H7 (cell line): ENCODE measurements at regions not wholly inside any gene's neighbourhood (a gene's known extent, or its start where the extent isn't known, plus 50 kb on each side); places are given as distances from the start of the nearest gene placed in this dataset.
A peak's percentile ranks its signal among the peaks of the same experiment; 100 is the strongest.

ENCODE experiments used
- DNase-seq: peaks from one replicate; pipeline ENCODE4 v3.0.0; 2012
- H3K27me3 ChIP-seq: 2 replicates; pipeline ENCODE4 v1.6.0; 2011; ENCODE audit warnings: mild to moderate bottlenecking, low read length; ENCODE audit not compliant: control insufficient read depth, insufficient read depth
- H3K36me3 ChIP-seq: replicated peaks from 2 replicates; pipeline ENCODE4 v1.5.1; 2011; ENCODE audit warnings: low read length; ENCODE audit not compliant: control insufficient read depth, insufficient read depth
- H3K4me3 ChIP-seq: 2 replicates; pipeline ENCODE4 v1.5.1; 2011; ENCODE audit warnings: low read depth, mild to moderate bottlenecking, control low read depth, low read length, moderate library complexity; ENCODE audit not compliant: insufficient read depth

DNA sequence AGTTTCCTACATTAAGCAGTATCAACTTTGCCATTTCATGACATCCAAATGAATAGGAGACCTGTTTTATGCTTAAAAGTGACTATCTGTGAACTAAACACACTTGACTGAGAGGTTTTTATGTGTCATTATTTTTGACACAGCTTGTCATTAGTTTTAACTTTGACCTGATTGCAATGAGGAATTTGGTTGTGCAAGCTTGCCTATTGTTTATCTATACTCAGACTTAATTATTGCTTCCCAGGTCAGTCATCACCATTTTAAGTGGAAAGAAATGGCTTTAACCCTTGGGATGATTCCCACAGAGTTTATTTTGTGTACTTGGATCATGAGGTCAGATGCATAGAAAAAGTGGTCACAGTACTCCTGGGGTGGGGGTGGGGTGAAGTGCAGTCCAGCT is 171.0 kb upstream of the PRICKLE1 start:
- Histone ChIP-seq H3K4me3 (no peak overlapping the region), H3K36me3 (no peaks in the 10 kb centered on the region), H3K27me3 (no peaks in the 10 kb centered on the region)
- no peak for DNase-seq

DNA sequence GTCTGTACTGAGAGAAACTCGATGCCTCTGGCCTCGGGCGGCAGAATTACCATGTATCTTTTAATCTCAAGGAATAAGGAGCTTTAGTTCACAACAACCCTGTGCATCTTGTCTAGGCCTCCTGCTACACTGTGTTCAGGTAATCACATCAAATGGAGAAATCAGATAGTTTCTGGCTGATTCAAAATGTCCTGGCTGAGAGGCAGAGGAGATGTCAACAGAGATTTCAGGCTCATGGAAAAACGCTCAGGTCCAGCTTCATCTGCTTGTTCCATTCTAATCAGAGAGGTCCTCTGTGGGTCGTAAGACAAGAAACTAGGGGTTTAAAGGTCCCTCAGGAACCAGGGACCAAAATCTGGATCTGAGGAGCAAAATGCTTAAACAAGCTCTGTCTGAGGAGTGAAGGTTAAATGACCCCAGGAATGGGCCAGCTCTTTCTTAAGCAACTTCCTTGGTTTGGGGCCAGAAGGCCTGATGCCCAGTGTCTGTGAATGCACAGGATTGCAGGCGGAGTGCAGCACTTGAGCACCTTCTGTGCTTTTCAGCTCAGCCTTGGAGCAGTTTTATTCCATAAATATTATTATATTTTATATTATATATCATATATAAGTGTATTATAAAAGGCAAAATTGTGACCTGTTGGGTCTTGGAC is 170.2 kb upstream of the PRICKLE1 start:
- H3K36me3 ChIP-seq = no peaks in the 10 kb centered on the region
- H3K27me3 ChIP-seq = no peaks in the 10 kb centered on the region
- DNase-seq = no peak
- H3K4me3 ChIP-seq = no peak overlapping the region

DNA sequence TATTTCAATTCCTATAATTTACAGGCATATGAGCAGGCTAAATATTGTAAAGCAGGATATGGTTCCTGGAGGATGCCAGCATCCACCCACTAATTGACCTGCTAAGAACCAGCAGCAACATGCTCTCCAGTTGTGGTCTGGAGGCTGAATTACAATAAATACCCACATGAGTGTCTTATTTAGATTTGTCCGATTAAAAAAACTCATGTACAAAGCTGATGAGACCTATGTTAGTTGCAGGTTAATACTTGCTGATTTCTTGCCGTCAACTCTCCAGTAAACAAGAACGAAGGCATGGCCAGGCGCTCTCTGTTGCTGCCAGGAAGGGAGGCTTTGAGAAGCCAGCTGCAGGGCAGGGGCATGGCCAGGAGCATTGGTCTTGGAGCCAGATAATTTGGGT is 169.3 kb upstream of the PRICKLE1 start:
- DNase-seq = no peak
- H3K27me3 ChIP-seq = no peaks in the 10 kb centered on the region
- no peak overlapping the region for H3K4me3 ChIP-seq
- no peaks in the 10 kb centered on the region for H3K36me3 ChIP-seq

DNA sequence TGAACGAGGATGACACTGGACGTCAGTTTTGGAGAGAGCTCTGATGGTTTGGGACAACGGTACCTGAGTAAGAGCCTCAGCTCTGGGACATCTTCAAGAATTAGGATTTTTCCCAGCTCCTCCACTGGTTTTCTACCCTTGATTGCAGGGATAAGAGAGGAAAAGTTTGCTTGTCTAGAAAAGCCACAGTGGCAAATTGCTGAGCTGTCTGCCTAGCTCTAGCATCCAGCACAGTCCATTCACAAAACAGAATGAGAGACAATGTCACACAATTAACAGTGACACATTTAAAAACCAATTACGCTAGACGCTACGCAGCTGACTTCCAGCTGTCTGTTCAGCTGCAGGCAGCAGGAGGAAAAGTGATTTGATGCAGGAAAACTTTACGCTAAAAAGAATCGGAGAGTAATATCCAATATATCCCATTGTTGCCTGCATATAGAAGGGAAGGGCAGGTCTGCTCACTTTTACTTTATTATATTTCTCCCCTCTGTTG is 168.1 kb upstream of the PRICKLE1 start:
- Histone ChIP-seq H3K36me3 (no peaks in the 10 kb centered on the region), H3K4me3 (no peak overlapping the region), H3K27me3 (no peaks in the 10 kb centered on the region)
- DNase-seq = no peak

DNA sequence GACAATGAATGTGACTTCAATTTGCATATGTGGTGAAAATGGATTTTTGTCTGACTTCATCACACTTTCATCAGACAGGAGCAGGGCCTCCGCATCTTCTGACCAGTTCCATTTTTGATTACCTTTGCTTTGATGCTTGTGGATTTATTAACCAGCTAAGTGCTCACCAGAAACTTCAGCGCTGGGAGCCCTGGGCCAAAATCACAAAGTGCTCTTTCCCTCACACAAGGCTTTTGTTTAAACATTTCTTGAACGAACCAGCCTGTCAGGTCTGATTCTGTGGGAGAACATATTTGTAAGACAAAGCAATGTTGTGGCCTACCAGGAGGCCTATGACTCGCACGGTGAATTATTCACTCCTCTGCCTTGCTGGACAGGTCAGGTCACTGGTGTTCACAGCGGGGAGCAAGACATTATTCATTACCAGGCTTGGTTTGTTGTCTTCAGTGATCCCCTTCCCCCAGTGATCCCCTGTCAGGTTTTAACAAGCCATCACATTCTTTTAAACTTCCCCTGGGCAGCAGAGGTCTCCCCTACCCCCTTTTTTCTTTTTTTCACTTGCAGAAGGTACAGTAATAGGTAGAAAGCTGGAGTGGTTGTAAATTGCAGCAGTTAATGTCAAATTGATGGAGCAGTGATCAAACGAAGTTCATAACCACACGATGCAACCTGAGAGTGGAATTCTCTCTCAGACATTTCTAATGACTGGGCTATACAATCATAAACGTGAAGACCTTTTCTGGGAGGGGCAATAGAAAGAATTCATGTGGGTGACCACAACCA is 167.5 kb upstream of the PRICKLE1 start:
- H3K4me3 ChIP-seq = no peak overlapping the region
- DNase-seq = peak; percentile 68
- no peaks in the 10 kb centered on the region for H3K36me3 ChIP-seq
- H3K27me3 ChIP-seq = no peaks in the 10 kb centered on the region

DNA sequence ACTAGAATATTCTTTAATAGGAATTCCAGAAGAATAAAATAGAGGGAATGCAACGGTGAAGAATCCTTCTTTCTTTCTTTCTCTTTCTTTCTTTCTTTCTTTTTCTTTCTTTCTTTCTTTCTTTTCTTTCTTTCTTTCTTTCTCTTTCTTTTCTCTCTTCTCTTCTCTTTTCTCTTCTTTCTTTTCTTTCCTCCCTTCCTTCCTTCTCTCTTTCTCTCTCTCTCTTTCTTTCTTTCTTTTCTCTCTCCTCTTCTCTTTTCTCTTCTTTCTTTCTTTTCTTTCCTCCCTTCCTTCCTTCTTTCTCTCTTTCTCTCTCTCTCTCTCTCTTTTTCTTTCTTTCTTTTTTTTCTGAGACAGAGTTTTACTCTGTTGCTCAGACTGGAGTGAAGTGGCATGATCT is 160.8 kb upstream of the PRICKLE1 start:
- H3K4me3 ChIP-seq = no peak overlapping the region

DNA sequence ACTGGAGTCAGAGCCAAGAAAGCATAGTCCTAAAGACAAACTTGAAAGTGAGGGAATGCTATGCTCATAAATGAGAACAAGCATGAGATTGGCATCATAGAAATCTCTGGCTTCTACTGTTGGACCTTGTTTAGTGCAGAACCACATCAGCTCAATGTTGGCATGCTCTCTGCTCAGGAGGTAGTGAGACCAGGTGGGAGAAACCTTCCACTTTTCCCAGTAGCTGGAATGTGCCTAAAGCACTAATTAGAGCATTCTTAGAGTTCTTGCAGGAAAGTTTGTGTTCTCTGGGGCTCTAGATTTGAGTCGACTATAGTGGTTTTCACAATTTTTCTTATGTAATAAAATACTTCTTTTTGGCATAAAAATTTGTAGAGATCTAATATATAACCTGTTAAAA is 159.7 kb upstream of the PRICKLE1 start:
- no peak for DNase-seq
- H3K27me3 ChIP-seq = no peaks in the 10 kb centered on the region
- H3K4me3 ChIP-seq = no peak overlapping the region
- H3K36me3 ChIP-seq = no peaks in the 10 kb centered on the region

More for the DNA sequence above, 160.8 kb upstream of the PRICKLE1 start:
- H3K27me3 ChIP-seq = no peaks in the 10 kb centered on the region
- DNase-seq = no peak
- H3K36me3 ChIP-seq = no peaks in the 10 kb centered on the region

DNA sequence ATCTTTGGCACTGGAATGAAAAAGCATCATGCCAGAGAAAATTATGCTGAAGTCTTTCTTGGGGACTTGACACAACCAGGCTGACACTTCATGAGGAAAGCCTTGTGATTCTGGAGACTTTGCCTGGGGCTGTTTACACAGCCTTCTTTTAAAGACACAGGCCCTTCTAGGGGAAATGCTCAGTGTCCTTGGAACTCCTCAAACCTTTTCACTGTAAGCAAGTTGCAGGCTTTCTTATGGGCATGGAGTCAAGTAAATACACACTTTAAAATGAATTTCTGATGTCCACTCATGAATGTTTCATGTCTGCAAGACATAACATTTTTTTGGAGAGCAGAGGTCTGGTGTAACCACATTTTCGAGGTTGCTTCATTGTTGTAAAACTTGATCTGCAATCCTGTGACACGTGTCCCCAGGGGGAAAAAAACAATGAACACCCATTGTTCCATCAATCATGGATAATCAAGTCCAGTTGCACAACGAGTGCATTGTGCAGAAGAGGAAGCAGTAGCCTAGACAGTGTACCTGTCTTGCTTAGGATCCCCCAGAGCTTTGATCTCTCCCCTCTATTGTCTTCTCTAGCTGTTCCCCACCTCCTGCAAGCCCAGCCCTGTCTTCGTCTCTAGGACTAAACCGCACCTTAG is 155.1 kb upstream of the PRICKLE1 start:
- Histone ChIP-seq H3K27me3 (no peaks in the 10 kb centered on the region), H3K4me3 (no peak overlapping the region), H3K36me3 (no peaks in the 10 kb centered on the region)
- DNase-seq = no peak

DNA sequence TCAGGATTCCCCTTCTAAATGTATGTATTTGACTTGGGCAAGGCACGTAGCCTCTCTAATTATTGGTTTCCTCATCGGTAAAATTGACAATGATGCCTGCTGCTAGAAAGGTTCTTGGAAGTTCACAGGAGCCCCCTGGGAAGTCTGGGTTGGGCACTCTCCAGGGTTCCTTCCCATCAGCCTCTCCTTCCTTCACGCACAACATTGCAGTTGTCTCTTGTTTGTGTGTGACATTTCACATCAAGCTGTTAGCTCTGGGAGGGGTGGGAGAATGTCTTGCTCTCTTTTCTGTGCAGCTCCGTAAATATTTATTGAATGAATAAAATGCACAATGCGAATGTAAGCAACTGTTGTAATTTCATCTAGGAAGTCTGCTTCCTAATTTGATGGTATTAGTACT is 153.2 kb upstream of the PRICKLE1 start:
- Histone ChIP-seq H3K27me3 (no peaks in the 10 kb centered on the region), H3K36me3 (no peaks in the 10 kb centered on the region), H3K4me3 (no peak overlapping the region)
- no peak for DNase-seq

DNA sequence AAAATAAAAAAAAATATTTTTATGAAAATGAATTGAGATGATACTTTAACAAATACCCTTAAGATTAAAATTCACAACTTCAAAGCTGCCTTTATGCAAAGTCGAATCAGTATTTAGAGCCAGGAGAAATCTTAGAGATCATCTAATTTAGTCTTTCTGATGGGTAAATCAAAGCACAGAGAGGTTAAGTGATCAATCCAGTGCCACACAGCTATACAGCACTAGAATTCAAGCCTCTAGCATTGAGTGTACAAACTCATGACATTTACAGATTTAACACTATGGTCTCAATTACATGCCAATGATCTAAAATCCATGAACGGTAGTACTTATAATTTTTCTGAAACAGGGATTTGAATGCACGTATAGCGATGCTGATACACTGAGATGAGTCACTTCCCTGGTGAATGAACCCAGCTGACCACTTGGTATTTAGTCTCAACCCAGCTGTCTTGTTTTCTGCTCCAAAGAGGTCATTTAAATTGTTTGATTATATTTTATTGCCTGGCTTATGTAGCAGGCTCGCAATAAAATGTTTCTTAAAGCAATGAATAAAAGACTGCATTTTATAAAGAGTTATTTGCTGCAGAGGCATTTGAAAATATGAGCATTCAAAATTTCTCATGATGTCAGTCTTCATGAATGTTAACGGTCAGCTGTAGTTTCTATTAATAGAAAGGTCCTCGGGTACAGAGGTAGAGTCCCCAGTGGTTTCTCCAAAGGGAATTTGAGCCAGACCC is 152.4 kb upstream of the PRICKLE1 start:
- Histone ChIP-seq H3K36me3 (no peaks in the 10 kb centered on the region), H3K4me3 (no peak overlapping the region), H3K27me3 (no peaks in the 10 kb centered on the region)
- no peak for DNase-seq

DNA sequence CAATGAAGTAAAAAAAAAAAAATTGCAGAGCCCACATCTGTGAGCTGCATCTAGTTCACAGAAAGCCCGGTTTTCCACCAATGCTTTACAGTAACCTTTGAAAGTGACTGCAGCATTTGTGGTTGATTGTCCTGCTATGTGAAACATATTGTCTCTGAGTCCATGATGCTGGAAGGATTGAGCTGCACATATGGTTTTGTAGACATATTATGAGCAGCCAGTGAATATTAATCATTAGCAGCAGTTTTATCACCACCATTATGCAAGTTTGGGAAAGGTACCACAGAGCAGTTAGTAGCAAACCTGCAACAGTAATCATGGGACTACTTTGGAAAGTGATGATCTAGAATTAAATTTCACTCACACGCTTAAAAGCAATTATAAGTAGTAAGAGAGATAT is 151.5 kb upstream of the PRICKLE1 start:
- no peaks in the 10 kb centered on the region for H3K27me3 ChIP-seq
- H3K4me3 ChIP-seq = no peak overlapping the region
- no peak for DNase-seq
- H3K36me3 ChIP-seq = no peaks in the 10 kb centered on the region

DNA sequence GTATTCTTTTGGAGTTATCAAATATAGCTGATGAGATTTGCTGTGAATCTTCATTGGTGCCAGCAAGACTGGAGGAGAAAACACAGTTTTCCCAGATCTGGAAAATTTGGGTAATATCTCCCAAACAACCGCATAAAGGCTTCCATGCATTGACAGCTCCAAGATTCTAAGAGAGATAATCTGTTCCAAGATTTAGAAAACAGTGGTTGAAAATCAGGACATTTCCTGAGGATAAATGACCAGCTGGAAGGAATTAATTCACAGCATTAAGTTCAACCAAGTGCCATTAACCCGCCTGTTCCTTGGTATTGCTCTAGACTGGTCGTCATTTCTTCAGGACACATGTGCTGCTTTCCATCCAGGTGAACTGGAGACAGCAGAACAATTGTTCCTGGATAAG is 147.9 kb upstream of the PRICKLE1 start:
- H3K36me3 ChIP-seq = no peaks in the 10 kb centered on the region
- no peak for DNase-seq
- no peaks in the 10 kb centered on the region for H3K27me3 ChIP-seq
- no peak overlapping the region for H3K4me3 ChIP-seq

DNA sequence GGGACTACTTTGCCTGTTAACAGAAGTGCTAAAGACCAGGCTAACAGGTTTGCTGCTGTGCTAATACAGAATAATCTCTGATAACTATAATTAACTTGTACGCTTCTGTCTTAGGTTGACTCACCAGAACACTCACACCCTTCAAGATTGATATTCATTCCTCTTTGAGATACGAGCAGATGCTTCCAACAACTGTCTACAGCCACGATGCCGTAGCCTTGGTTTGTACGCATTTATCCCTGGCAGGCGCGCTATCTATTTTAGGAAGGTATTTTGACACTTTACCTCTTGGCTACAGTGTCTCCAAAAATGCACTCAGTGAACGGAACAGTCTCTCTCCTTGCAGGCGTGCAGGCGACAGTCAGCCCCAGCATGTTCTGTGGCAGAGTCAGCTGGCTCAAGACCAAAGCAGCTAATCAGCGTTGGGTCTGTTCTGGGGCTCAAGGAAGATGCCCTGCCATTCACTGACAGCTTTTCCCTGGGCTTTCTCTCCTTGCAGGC is 146.4 kb upstream of the PRICKLE1 start:
- H3K36me3 ChIP-seq = no peaks in the 10 kb centered on the region
- H3K27me3 ChIP-seq = no peaks in the 10 kb centered on the region
- DNase-seq = no peak
- no peak overlapping the region for H3K4me3 ChIP-seq

DNA sequence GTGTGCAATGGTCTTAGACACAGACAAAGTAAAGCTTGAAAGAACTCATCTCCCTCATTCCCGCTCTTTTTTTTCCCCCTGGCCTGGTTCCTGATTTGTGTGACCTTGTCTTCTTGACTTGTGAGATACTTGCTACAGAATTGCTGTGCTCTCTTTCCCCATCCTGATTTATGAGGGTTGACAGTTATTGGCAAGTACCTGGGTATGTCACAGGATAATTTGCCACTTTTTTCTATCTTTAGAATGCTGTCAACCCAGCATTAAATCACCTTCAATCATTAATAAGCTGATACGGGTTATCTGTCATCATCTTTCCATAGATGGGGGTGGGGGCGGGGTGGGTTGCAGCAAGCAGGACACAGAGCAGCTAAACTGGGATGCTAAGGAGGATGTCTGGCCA is 144.4 kb upstream of the PRICKLE1 start:
- Histone ChIP-seq H3K36me3 (no peaks in the 10 kb centered on the region), H3K4me3 (no peak overlapping the region), H3K27me3 (no peaks in the 10 kb centered on the region)
- DNase-seq = no peak
